WTC11 (cell line): ENCODE measurements at regions not wholly inside any gene's neighbourhood (a gene's known extent, or its start where the extent isn't known, plus 50 kb on each side); places are given as distances from the start of the nearest gene placed in this dataset.
"Not testable (repeated sequence)": the region's sequence is repeated elsewhere in the genome, so short reads cannot be mapped to it uniquely, and the experiment has no call there.

Experiments used
- JUN ChIP-seq: sonication (generic); formaldehyde crosslinking; IDR thresholded peaks from 2 replicates; pipeline ENCODE4 v1.8.0; 2023; ENCODE audit warnings: mild to moderate bottlenecking, missing genetic modification reagents
- SP1 ChIP-seq: sonication (generic); formaldehyde crosslinking; conservative IDR thresholded peaks from 2 replicates; pipeline ENCODE4 v1.8.1; 2022; ENCODE audit warnings: missing genetic modification reagents
- TF ChIP-seq, protein P1 (sequence below): sonication (generic); formaldehyde crosslinking; IDR thresholded peaks from 2 replicates; pipeline ENCODE4 v1.8.0; 2022; ENCODE audit warnings: mild to moderate bottlenecking, missing genetic modification reagents

- TF ChIP-seq, protein P1, sequence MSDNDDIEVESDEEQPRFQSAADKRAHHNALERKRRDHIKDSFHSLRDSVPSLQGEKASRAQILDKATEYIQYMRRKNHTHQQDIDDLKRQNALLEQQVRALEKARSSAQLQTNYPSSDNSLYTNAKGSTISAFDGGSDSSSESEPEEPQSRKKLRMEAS (CRISPR knock-in tag) = not testable (repeated sequence)
- TF ChIP-seq JUN (CRISPR knock-in tag); SP1: not testable (repeated sequence)
Measured at GRCh38 chr6:112479975-112480374, 132.8 kb downstream of the RFPL4B start.
